NCI-H226 (cell line): ENCODE measurements at regions not wholly inside any gene's neighbourhood (a gene's known extent, or its start where the extent isn't known, plus 50 kb on each side); places are given as distances from the start of the nearest gene placed in this dataset.
"Not testable (repeated sequence)": the region's sequence is repeated elsewhere in the genome, so short reads cannot be mapped to it uniquely, and the experiment has no call there.

Experiments used
- DNase-seq: peaks from one replicate; pipeline ENCODE4 v3.0.0-alpha.2; 2015

DNA sequence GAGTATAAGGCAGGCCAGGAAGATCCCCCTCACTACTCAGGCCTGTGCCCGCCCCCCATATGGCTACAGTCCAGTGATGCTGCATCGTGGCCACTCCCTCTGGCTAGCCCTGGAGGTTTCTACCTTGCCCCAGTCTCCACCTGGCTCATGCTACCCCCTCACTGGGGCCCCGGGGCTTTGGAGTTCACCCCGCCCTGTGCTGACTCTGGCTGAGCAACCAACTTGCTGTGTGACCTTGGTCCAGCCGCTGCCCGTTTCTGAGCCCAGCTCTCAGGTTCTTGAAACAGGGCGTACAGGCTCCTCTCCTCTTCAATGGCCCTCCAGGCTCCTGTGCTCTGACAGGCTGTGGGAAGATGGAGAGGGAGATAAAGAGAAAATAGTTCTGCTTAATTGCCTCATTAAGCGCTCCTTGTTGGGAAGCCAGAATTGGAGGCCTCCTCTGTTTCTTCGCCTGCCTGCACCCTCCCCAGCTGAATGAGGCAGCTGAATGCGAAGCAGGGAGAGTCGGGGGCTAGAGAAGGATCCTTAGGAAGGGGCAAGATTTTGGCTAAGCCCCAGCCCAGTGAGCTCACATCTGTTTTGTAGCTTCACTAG, 138.2 kb upstream of the NCOR2 start:
- DNase-seq: no peak

DNA sequence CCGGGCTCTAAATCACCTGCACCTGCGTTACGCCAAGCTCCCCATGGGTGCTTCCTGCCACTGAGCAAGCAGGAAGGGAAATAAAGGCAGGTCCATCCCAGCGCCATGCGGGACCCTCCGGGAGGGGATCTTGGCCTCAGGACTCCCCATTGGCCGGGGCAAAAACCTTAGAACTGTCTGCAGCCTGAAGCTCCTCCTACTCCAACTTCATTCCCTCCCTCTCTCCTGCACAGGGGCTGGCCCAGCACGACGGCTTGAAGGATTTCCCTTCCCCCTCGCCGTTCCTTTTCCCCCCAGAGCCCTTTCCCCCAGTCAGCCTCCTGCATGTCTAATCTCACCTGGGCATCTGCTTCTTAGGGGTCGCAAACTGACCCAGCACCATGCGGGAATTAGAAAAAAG, 137.2 kb upstream of the NCOR2 start:
- no peak for DNase-seq

DNA sequence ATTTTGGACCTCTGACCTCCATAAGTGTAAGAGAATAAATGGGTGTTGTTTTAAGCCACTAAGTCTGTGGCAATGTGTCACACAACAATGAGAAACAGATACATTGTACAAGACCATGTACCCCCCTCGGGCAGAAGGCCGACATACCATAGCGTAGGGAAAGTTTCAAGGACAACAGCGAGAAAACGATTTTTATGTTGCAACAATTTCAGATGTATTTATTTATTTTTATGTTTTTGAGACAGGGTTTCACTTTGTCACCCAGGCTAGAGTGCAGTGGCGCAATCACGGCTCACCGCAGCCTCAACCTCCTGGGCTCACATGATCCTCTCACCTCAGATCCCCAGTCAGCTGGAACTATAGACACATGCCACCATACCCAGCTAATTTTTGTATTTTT, 136.4 kb upstream of the NCOR2 start:
- DNase-seq: no peak

DNA sequence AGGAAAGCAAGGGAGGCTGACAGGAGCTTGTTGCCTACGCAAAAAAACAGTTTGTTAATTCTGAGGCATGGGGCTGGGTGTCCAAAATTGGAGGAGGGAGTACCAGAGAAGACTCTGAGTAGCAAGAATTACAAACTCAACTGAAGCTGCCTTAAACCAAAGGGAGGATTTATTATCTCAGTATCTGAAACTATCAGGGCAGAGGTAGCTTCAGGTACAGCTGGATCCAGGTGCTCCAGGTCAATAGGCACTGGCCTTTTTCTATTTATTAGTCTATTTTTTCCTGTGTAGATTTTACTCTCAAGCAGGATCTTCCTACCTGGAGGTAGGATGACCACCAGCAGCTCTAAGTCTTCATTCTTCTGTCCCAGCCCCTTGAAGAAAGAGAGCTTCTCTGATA, 135.3 kb upstream of the NCOR2 start:
- DNase-seq: no peak

DNA sequence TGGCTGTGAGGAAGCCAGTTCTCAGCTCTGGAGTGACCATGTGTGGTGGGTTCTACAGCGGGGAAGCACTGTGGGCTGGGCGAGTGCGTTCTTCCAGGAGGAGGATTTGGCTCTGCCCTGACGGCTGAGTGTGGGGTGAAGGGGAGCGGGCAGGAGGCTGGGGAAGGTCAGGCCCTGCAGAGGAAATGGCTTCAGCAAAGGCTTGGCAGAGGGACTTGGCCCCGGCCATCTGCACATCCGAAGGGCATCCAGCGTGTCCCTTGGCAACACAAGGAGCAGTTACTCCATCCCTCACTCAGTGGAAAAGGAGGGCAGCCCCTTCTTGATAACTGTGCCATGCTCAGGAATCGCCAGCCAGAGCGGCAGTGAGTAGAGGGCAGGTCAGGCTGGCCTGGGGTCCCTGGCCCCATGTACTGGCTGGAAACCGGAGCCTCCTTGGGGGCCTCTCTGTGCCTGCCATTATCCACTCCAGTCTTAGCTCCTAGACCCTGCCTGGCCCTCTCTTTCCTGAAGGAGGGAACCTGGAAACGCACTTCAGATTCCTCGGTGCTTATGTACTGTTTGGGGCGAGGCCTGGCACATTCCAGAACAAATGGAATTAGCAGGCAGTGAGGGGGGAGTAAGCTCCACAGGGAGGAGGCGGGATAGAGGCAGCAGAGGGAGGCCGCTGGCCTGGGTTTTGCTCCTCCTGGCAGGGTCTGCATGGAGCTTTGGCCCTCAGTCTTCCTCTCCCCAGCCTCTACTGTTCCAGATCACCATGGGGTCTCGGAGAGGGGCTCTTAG, 133.6 kb upstream of the NCOR2 start:
- peak; percentile 56 for DNase-seq

DNA sequence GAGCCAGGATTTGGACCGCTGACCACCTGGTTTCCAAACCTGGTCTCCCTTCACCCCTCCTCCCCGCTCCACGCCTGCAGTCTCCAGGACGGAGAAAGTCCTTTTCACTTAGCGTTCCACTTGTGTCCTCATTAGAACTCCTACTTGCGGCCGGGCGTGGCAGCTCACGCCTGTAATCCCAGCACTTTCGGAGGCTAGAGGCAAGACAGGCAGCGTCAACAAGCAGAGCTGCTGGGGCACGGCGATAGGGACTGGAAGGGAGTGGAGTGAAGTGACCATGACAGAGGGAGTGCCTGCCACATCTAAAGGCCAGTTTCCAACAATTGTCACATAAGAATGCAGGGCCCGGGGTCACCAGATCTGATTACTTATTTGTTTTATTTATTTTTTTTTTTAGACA, 132.5 kb upstream of the NCOR2 start:
- no peak for DNase-seq

DNA sequence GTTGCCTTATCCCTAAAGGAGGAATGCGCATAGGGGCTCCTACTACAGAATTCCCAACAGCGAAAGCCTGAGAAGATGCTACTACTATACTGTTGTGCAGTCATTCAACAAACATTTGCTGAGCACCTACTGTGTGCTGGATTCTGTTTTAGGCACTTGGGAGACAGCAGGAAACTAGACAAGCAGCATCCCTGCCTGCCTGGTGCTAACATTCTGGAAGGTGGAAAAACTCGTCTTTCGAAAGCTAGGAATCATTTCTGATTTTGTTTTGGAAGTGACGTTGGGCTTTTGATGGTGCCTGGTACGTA, 131.5 kb upstream of the NCOR2 start:
- no peak for DNase-seq

DNA sequence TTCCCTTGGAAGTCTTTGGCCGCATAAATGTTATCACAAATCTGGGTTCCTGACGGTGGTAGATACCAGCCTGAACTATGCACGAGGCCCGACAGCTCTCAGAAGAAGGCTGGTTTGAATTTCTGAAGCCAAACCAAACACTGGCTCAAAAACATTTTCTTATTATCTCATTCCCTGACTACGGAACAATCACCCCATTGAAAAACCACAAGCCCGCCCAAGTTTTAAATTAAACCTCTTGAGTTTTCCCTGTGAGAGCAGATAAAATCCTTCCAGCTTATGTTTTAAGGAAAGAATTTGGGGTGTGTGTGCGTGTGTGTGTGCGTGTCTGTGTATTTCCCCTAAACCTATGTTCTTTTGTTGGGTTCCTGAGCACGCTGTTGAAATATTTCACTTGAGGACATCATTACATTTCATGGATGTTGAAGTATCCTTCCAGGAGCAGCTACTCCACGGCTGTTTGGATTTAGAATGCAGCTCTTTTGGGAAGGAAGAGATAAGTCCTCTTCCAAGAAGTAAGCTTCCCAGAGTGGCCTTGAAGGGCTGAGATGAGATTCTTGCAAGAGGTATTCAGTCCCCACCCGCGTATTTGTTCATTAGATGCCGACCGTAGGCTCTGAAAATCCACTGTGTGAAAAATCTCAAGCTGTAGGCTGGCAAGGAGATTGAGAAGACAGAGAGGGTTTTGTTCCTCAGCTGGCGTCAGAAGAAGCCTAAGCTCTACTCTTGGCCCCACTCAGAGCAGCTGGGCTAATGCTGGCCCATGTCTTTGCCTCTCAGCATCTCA, 131.0 kb upstream of the NCOR2 start:
- DNase-seq: no peak

DNA sequence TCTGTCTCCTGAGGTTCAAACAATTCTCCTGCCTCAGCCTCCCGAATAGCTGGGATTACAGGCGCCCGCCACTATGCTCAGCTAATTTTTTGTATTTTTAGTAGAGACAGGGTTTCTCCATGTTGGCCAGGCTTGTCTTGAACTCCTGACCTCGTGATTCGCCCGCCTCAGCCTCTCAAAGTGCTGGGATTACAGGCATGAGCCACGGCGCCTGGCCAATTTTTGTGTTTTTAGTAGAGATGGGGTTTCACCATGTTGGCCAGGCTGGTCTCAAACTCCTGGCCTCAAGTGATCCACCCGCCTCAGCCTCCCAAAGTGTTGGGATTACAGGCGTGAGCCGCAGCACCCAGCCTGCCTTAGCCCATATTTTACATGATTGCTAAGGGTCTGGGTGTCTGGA, 130.3 kb upstream of the NCOR2 start:
- DNase-seq: not testable (repeated sequence)

DNA sequence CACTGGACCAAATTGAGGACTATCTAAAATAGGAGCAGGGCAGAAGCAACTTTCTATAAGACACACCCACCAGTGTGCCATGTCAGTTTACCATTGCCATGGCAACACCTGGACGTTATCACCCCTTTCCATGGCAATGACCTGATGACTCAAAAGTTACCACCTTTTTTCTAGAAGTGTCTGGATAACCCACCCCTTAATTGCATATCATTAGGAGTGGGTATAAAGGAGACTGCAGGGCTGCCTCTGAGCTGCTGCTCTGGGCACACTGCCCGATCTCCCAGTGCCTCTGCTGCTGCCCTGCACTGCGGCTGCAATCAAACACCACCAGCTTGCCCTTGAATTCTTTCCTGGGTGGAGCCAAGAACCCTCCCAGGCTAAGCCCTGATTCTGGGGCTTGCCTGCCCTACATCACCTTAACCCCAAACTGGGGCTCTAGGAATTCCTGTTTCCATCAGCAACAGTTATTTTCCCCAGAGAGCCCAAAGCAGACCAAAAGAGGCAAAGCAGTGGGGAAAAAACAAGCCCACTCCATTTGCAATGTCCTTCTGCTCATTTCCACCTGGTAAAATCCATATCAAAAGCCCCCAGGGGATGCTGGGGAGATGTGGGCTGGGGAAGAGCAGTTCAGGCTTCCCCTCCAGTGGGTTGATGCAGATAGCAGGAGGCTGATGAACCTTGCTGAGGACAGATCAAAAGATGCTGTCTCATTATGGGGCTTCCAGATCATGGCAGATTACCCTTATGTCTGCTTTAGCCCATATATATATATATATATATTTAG, 129.5 kb upstream of the NCOR2 start:
- DNase-seq: peak; percentile 53

DNA sequence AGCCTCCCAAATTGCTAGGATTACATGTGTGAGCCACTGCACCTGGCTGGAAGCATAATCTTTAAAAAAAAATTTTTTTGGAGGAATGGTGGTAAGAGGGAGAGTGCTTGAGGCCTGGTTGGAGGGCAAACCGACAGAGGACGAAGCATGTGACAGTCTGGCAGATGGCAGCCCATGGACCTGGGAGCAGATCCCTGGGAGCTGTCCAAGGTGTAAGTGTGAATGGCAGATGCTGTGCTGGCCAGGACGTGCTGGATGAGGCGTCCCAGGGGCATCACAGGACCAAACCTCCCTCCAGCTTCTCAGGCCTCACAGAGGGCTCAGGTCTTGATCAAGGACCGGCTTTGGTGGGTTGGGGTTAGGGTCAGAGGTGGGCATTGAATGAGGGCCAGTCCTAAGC, 128.4 kb upstream of the NCOR2 start:
- no peak for DNase-seq

DNA sequence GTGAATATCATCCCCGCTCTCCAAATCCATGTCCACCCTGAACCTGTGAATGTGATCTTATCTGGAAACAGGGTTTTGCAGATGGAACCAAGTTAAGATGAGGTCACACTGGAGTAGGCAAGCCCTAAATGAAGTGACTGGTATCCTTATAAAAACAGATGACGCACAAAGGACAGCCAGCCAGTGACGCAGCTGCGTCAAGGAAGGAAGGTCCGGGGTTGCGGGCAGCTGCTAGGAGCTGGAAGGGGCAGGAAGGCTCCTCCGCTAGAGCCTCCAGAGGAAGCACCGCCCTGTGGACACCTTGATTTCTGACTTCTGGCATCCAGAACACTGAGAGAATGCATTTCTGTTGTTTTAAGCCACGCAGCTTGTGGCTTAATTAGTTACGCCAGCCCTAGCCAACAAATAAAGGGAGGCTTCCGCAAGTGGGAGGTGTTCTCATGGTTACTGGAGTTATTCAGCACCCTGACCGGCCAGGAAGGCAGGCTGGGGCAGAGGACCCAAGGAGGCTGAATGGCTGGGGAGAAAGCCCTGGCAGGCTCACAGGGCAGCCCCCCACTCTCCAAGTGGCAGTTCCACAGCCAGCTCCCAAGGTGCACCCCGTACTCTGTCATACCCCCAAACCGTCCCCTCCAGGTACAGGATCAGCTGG, 127.6 kb upstream of the NCOR2 start:
- peak; percentile 61 for DNase-seq

DNA sequence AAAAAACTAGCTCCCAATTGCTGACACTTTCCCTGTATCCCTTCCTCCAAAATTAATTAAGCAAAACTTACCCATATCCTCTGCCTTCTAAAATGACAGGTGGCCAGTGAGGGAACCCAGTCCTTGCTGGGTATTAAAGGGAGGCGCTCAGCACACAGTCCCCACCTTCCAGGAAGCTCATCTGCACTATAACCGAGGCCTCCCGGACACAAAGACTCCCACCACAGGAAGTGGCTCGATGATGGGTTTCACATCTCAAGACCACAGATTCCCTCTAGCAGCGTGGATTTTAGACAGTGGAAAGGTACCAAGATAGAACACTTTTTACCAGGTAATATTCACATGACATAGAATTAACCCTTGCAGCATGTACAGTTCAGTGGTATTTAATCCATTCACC, 126.8 kb upstream of the NCOR2 start:
- DNase-seq: no peak

DNA sequence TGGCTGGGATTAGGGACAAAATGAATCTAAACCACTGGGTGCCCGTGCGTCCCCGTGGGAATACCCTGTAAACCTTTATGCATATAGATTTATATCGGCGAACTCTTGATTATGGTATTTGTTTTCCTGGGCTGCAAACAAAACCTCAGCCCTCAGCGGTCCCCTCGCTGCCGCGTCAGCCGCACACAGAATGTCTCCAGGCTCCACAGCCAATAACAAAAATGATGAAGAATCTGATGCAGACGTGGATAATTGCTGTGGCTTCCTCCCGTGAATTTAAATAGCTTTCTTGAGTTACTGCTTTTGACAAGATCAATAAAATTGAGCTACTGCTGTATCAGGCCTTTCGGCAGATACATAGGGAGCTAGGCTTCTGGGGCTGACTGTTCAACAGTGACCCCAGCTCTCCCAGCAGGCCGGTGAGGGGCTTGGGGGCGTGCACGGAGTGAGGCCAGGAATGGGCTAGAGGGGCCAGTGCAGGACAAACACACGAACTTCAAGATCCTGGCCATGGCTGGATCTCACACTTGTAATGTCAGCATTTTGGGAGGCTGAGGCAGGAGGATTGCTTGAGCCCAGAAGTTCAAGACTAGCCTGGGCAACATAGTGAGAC, 125.8 kb upstream of the NCOR2 start:
- DNase-seq: no peak

DNA sequence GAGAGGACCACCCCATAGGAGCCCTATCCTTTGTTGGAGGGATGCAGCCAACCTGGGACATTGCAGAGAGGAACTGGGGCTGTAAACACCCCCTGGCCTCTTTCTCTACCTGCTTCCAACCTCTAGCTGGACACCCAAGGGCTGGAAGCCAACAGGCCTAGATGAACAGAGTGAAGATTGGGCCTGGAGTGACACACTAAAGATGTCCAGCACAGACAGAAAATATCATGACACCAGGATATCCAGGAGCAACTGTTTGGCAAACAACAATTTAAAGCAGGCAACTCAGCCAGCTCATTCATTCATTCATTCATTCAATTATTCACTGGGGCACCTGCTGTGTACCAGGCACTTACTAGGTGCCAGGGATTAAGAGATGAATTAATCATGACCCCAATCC, 125.0 kb upstream of the NCOR2 start:
- no peak for DNase-seq

DNA sequence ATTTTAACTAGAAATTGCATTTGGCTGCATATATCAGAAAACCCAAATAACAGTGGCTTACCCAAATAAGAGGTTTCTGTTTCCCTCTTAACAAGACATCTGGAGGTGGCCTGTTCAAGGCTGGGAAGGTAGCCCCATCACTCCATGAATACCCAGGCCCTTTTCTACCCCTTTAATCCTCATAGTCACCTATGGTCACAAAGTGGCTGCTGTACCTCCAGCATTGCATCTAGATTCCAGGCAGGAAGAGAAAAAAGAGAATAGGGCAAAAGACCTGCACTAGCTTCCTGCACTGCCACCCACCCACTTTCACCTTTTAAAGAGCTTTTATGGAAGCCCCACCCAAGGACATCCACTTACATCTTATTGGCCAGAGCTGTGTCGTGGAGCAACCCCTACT, 124.0 kb upstream of the NCOR2 start:
- DNase-seq: no peak

DNA sequence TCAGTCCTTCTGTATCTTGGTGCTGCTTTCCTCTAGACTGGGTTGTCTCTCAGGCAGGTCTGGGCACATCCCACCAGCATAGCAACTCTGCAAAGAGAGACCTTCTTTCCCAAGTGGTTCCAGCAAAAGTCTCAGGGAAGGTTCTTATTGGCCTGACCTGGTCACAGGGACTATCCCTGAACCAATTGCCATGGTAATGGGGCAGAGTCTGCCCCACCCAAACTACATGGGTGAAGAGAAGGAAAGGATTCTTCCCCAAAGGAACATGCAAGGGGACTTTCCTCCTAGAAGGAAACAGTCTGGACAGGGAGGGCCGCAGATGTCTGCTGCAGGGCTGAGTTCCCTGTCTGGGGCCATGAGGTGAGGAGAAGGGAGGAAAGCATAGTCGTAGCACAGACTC, 122.2 kb upstream of the NCOR2 start:
- no peak for DNase-seq

DNA sequence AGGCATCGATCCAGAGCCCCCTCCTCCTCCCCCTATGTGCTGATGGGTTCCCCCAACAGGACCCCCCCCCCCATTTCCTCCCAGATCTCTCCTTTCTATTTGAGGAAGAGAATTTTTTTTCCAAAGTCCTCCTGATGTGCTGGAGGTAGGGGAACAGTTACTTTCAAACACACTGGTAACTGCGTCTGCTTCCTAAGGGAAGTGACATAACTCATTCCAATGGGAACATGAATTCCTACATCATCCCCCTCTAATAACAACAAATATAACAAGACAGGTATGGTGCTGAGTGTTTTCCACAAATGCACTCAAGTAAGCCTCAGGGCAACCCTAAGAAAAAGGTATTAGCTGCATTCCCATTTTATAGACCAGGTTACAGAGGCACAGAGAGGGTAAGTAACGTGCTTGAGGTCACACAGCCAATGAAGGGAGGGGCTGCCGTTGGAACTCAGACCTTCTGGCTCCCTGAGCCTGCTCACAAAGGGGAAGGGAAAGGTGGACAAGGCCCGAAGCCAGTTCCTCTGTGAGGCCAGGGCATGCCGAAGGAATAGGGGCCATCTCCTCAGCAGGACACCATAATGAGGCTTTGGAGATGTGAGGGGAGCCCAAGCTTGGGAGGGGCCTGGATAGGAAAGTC, 121.1 kb upstream of the NCOR2 start:
- no peak for DNase-seq

DNA sequence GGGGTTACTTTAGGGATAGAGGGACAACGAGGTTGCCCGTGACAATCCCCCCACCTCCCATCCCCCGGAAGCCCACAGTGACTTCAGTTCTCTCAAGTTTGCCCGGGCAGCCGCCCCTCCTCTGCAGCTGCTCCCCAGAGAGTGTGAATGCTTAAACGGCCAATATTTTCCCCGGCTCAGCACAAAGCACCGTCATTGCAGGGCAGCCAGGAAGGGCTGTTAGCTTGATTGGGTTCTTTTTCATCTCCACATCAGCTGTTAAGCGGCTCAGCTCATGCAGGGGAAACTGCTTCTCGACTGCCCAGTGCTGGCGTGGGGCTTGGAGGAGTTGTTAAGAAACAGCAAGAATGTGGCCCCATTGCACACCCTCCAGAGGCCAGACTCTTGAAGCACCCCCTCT, 120.5 kb upstream of the NCOR2 start:
- DNase-seq: no peak

DNA sequence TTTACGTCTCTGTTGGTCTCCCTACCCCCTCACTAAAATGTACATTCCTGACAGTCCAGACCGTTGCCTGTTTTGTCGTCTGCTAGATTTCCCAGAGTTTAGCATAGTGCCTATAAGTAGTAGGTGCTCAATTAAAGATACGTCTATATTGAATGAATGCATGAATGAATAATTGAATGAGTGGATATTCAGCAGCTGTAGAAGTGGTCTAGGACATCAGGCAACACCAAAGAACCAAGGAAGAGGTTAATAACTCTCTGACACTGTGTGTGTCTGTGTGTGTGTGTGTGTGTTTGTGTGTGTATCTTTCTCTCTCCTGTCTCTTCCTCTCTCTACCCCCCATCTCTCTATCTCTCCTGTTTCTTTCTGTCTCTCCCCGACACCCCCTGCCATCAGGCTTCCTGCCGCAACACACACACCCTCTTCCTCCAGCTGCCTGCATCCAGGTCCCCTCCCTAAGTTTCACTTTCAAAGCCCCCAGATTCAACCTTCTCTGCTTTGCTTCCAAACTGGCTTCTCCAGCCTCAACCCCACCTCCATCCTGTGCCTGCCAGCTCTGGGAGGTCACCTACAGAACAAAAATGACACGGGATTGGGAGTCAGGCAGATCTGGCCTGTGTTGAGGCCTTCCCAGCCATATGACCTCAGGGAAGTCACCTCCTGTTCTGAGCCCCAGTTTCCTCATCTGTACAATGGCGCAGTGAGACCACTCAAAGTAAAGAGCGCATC, 119.9 kb upstream of the NCOR2 start:
- DNase-seq: no peak
